HG02642 (cell line): ENCODE measurements at regions not wholly inside any gene's neighbourhood (a gene's known extent, or its start where the extent isn't known, plus 50 kb on each side); places are given as distances from the start of the nearest gene placed in this dataset.
"Not testable (repeated sequence)": the region's sequence is repeated elsewhere in the genome, so short reads cannot be mapped to it uniquely, and the experiment has no call there.

Experiments used
- ATAC-seq: cut with Tn5 transposase; IDR thresholded peaks from one replicate; pipeline ENCODE4 v1.9.1; 2021; ENCODE audit warnings: mild to moderate bottlenecking; ENCODE audit not compliant: unreplicated experiment, poor library complexity

- ATAC-seq: peak; percentile 76
Observed at GRCh38 chr5:130871346-130872086, 293.5 kb downstream of the HINT1 start.

- ATAC-seq: no peak
Observed at GRCh38 chr5:130870691-130871090, 294.4 kb downstream of the HINT1 start.

GRCh38 chr5:130868186-130868840, 296.7 kb downstream of the HINT1 start:
- no peak for ATAC-seq

- no peak for ATAC-seq
Observed at GRCh38 chr5:130845049-130845765, 319.8 kb downstream of the HINT1 start.

GRCh38 chr5:130836729-130837649, 328.1 kb downstream of the HINT1 start:
- peak; percentile 74 for ATAC-seq

- not testable (repeated sequence) for ATAC-seq
Observed at GRCh38 chr5:130817598-130818384, 347.3 kb downstream of the HINT1 start.

GRCh38 chr5:130815246-130815645, 349.8 kb downstream of the HINT1 start:
- no peak for ATAC-seq

GRCh38 chr5:130808691-130809090, 356.4 kb downstream of the HINT1 start:
- ATAC-seq: no peak

- ATAC-seq: no peak
Observed at GRCh38 chr5:130805648-130806047, 359.4 kb downstream of the HINT1 start.

GRCh38 chr5:130805036-130805435, 360.0 kb downstream of the HINT1 start:
- ATAC-seq: no peak

- ATAC-seq: no peak
Observed at GRCh38 chr5:130801963-130802362, 363.1 kb downstream of the HINT1 start.

- no peak for ATAC-seq
Observed at GRCh38 chr5:130799015-130799414, 366.0 kb downstream of the HINT1 start.

- no peak for ATAC-seq
Observed at GRCh38 chr5:130797303-130797702, 367.8 kb downstream of the HINT1 start.

GRCh38 chr5:130796902-130797301, 368.2 kb downstream of the HINT1 start:
- ATAC-seq: no peak

GRCh38 chr5:130796032-130796431, 369.0 kb downstream of the HINT1 start:
- ATAC-seq: no peak

- ATAC-seq: no peak
Observed at GRCh38 chr5:130795037-130795436, 370.0 kb downstream of the HINT1 start.

- no peak for ATAC-seq
Observed at GRCh38 chr5:130777794-130778193, 387.3 kb downstream of the HINT1 start.

- ATAC-seq: no peak
Observed at GRCh38 chr5:130773813-130774212, 391.2 kb downstream of the HINT1 start.

GRCh38 chr5:130762031-130762430, 403.0 kb downstream of the HINT1 start:
- ATAC-seq: no peak
